Inflammatory macrophage treated with lipopolysaccharide for 4 hours (primary cell): ENCODE measurements at regions not wholly inside any gene's neighbourhood (a gene's known extent, or its start where the extent isn't known, plus 50 kb on each side); places are given as distances from the start of the nearest gene placed in this dataset.
A peak's percentile ranks its signal among the peaks of the same experiment; 100 is the strongest.
"Not testable (repeated sequence)": the region's sequence is repeated elsewhere in the genome, so short reads cannot be mapped to it uniquely, and the experiment has no call there.

Experiments used
- DNase-seq: peaks from one replicate; pipeline ENCODE4 v3.0.0-alpha.2; 2020

DNA sequence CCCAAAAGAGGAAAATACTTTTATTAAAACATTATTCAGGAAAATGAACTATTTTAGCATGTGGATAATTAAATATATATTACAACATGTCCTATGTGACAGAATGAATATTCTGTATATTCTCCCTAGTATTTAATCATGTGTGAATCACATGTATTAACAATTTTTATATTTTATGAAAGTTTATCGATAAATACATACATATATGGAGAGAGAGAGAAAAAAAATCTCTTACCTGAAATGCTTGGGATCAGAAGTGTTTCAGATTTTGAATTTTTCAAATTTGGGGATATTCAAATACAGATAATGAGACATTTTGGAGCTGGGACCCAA, 228.6 kb upstream of the RBBP8 start:
- DNase-seq, result no peak

DNA sequence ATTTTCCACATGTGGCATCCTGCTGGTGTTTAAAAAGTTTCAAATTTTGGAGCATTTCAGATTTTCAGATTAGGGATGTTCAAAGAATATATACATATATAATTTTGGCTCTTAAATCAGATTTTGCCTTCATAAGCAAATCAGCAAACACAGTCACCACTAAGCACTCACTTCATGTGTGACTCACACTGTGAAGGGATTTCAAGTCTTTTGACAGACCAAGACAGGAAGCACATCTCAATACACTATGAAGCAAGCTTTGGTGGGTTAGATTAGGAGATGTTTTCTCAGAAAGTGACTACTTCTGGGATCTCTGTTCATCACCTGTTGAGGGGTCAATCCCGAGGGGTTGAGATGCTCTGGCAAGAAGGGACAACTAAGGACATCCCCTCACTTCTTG, 227.8 kb upstream of the RBBP8 start:
- DNase-seq, result peak; percentile 37

DNA sequence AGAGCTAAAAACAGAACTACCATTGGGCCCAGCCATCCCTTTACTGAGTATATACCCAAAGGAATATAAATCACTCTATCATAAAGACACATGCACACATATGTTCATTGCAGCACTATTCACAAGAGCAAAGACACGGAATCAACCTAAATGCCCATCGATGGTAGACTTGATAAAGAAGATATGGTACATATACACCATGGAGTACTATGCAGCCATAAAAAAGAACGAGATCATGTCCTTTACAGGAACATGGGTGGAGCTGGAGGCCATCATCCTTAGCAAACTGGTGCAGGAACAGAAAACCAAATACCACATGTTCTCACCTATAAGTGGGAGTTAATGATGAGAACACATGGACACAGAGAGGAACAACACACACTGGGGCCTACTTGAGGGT, 227.1 kb upstream of the RBBP8 start:
- DNase-seq, result not testable (repeated sequence)

DNA sequence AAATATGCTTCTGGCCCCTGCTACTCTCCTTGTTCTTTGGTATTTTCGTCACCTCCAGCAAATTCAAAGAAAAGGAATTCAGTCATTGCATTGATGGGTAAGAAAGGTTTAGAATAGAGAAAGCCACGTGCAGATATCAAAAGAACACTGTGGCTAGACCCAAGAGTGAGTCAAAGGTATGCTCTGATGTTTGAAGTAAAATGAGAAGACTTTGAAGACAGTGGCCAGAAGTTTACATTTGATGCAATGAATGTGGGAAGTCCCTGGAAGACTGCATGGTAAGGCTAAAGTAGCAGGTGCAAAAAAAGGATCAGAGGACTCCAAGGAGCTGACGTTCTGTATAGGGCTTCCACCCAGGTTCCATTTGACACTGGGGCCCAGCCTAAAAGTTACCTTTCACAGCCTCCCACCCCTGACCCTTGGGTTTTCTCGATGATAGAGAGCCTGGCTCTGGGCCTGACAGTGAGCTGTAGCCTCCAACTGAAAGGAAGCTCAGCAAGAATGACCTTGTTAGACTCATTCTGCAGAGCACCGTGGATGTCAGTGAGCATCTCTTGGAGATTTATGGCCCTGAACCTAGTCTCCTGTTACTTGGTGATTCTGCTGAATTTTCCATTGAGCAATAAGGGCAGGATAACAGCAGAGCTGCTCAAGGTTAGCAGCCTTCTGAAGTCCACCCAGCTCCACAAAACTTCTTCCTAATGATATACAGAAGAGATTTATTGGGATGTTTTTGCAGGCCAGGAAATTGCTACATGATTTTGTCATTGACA, 223.7 kb upstream of the RBBP8 start:
- DNase-seq, result no peak

DNA sequence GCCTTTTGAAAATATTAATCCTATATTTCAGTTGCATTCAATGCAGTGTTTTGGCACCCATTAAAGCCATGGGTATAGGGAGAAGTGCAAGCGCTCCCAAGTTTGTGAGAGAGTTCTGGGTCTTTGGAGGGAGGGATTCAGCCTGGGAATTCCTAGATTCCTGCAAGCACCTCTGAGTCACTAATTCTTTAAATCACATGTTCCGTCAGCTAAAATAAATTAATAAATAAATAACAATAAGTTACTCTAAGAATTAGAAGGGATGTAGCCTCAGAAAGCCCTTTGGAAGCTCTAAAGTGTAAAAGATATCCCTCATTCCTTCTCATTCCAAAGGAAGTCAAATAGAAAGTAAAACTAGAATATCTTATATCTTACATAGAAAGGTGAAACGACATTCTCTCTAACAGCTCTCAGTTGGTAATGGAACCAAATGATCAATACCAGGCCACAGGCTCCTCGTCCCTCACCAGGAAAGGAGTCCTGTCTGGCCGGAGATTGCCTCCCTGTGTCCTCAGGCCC, 222.4 kb upstream of the RBBP8 start:
- no peak for DNase-seq

DNA sequence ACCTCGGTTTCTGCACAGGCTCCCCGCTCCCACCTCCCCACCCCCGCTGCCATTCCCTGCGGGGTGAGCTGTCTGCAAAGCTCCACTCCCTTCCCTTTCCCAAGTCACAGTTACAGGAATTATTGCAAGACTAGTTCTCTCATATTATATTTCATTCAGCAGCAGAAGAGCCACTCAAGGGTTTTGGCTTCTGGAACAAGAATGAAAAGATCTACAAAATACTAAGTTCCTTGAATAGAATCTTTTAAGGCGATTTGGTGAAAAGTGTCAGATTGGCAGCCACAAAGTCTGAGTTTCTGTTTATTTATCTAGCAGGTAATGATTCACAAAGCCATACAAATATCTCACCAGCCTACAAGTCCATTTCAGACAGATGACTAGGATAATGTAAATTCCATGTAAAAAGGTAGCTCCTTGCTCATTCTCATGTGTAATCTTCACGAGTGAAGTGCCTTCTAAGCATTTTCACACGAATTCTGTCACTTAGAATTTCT, 221.9 kb upstream of the RBBP8 start:
- no peak for DNase-seq

DNA sequence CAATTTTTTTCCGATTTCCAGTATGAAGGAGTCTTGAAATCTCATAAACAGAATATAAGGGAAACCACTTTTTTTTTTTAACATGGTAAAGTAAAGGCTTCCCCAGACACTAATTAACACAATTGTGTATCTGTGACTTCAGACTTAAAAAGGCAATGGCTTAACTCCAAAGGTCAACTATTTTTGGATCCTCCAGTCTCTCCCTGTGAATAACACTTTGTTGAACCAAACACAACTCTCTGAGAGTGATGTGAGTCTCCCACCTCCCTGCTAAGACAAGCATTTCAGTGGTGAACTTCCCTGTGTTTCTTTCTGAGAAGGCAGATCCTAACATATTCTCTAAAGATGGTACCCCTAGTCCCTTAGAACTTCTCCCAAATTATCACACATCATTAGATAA, 219.6 kb upstream of the RBBP8 start:
- DNase-seq, result no peak

DNA sequence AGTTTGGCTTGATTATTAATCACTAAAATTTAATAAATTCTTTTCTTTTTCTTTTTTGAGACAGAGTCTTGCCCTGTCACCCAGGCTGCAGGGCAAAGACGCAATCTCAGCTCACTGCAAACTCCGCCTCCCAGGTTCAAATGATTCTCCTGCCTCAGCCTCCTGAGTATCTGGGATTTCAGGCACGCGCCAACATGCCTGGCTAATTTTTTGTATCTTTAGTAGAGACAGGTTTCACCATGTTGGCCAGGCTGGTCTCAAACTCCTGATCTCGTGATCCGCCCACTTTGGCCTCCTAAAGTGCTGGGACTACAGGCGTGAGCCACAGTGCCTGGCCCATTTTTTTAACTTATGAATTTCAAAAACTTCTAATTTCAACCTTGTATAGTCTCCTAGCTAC, 215.6 kb upstream of the RBBP8 start:
- DNase-seq, result not testable (repeated sequence)

DNA sequence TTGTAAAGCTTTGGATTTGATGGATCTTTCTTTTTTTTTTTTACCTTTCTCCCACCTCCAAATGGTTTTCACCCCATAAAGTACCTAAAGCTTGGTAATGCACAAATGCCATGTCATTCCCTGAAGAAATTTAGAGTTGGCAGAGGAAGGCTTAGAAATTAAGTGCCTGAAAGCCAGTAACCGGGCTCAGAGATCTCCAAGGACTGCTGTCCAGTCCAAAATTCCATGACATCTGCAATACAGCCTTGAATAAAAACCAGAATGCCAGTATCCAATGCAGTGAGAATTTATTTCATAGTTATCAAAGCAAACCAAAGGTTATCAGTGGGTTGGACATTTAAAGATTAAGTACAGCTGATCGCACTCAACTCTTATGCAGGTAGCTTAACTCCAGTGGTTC, 209.9 kb upstream of the RBBP8 start:
- DNase-seq, result no peak

DNA sequence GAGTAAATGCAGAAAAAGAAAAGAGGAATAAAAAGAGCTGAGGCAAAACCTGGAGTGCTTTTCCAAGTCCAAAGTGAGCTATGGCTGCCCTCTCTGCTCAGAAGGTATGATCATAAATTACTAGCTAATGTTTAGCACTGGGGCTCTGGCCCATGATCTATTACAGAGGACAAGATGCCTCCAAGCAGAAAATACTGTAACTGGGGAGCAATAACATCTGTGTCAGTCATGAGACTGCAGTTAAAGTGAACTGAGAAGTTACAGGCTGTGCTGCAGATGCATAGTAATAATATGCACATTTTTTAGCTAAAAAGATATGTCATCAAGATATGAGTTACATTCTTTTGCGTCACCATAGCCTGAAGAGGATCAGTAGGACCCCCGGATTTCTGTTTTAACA, 209.4 kb upstream of the RBBP8 start:
- no peak for DNase-seq

DNA sequence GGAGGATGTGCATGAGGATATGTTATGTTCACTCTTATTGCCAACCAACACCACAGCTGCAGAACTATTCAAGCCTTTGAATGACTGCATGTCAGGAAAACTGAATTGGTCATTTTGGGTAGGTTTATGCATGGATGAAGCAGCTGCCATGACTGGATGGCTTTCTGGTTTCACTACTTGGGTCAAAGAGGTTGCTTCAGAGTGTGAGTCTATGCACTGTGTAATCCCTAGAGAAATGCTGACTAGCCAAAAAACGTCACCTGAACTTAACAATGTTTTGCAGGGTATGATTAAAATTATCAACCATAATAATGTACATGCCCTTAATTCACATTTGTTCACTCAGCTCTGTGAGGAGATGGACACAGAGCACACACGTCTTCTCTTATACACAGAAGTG, 206.7 kb upstream of the RBBP8 start:
- no peak for DNase-seq

DNA sequence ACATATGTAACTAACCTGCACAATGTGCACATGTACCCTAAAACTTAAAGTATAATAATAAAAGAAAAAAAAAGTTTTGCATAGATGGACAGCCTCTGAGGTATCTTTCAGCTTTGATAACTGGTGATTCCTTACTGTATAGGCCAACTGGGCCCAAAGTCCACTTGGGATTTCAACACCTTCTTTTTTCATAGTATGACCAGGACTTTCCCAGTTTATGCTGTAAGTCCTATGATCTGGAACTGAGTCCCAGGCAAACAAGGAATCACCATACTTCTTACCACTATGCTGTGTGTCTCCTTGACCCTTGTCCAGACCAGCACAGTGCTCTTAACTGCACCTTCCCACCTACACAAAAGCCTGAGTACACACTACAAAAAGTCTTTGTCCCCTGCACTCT, 205.1 kb upstream of the RBBP8 start:
- no peak for DNase-seq

DNA sequence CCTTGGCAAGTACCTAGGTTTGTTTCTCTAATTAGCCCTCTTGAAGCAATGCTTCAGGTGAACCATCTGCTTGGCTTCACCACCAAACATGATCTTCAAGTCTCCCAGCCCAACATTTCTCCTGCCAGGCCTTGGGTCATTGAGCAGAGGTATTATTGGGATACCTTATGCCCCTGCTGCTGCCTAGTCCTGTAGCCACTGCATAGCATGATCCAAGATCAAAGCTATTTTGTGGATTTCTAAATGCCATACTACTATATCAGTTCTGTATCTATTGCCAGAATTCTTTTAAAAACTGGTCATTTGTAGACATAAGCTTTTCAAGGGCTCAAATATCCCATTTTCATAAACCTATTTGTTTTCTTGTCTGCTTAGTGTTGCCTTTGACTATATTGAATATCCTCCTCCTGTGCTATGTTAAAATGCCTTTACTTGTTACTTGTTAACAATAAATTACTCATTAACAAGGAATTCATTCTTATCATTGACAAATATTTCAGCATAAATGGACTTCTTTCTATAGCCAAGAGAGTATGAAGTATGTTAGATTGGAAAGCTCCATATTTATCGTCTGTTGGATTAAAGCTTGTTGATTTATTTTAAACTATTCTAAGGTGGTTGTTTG, 204.5 kb upstream of the RBBP8 start:
- no peak for DNase-seq

DNA sequence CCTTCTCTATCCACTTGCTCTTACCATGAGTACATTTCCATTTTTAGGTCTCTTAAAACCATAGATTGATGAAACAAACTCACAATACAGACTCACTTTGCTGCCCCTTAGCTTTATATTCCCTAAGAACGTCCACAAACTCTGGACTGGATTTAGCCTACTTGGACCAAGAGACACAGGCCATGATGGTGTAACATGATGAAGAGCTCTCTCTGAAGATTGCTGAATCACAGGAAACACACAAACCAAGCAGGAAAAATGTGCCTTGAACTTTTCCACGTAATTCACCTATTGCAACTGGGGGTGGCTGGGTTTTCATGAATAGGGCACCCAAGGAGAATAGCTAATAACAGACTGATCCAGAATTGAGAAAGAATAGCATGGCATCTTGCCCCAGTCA, 201.7 kb upstream of the RBBP8 start:
- DNase-seq, result no peak

DNA sequence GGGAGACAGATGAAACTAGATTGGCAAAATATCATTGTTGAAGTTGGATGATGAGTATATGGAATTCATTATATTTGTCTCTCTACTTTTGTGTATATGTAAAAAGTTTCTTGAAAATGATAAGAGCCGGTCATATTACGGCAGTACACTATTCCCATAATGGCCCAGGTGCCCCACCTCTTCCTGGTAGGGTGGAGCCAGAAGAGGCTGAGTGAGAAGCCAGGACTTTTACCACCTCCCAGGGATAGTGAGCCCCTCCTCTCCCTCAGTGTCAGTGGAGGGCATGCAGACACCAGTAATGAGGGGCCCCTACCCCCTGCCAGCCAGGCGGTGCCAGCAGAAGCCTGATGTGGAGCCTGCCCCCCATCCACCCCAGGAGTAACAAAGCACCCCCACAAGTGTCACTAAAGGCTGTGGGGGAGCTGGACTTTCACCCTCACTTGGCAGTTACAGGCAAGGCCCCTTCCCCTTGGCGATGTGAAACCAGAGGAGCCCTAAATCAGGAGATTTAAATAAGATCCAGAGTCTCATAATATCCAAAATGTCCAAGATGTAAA, 198.9 kb upstream of the RBBP8 start:
- no peak for DNase-seq

DNA sequence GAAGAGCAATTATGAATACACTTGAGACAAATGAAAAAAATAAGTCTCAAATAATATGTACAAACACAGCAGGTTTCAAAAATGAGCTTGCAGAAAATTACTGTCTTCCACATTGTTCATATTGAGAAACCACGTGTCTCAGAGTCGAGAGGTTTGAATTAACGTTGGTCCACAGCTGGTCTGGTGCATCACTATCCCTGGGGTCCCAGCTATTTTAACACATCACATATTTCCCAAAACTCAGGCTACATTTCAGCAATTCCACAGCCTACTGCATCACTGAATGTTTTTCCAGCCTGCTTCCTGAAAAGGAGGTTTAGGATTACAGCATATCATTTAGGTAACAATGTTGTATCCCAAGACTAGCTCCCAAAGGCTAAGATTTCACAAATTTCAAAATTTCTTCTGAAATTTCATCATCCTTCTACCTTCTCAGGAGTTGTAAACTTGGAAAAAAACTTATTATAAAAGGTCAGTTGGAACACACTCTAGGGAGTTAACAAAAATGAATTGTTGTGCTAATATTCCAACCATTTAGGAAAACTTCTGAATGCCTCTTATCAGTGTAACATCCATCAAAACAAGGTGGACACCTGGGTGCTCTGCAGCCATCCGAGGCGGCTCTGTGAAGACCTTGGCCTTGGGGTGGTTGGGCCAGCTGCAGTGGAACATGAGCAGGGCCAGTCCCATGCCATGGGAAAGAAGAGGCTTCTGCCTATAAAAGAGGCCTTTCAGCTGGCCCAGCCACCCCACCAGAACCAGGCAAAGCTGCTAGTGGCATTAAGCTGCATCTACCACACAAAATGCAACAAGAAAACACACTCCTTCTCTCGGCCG, 198.1 kb upstream of the RBBP8 start:
- no peak for DNase-seq

DNA sequence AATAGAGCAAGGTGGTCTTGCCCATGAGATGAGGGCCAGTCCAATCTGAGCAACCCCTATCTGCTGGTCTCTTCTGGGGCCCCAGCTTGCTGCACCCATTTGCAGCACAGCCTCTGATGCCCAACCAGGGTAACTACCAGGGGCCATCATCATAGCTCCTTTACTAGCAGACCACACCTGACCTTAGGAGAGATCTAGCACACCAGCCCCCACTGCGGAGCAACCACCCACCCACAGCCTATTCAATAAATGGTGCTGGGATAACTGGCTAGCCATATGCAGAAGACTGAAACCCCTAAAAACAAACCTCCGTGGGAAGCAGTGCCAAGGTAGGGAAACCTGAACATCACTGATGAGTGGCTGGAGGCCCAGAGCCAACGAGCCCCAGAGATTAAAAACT, 196.1 kb upstream of the RBBP8 start:
- no peak for DNase-seq

DNA sequence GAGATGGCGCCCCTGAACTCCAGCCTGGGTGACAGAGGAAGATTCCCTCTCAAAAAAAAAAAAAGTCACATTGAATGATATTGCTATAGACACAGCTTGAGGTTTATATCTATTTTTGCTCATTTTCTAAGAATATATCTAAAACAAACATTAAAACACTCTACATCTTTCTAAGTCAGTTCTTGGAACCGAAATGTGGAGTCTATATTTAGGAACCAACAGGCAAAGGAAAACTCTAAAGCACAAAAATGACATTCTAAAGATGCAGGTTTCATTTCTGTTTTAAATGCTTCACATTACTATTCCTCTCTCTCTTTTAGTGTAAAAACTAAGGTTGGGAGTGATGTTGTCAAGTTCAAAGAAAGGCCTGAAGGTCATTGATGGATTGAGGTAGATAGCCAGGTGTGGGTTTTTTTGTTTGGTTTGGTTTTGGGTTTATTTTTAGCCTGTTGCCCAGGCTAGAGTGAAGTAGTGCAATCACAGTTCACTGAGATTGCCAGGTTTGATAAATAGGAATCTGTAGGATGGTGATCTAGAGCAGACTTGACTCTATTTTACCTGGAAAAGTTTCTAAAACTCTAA, 194.0 kb upstream of the RBBP8 start:
- no peak for DNase-seq

DNA sequence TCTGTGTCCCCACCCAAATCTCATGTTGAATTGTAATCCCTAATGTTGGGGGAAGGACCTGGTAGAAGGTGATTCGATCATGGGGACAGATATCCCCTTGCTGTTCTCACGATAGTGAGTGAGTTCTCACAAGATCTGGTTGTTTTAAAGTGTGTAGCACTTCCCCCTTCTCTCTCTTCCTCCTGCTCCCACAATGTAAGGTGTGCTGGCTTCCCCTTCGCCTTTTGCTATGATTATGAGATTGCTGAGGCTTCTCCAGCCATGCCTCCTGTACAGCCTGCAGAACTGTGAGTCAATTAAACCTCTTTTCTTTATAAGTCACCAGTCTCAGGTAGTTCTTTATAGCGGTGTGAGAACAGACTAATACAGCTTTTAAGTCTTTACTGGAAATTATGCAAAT, 193.3 kb upstream of the RBBP8 start:
- DNase-seq, result no peak

DNA sequence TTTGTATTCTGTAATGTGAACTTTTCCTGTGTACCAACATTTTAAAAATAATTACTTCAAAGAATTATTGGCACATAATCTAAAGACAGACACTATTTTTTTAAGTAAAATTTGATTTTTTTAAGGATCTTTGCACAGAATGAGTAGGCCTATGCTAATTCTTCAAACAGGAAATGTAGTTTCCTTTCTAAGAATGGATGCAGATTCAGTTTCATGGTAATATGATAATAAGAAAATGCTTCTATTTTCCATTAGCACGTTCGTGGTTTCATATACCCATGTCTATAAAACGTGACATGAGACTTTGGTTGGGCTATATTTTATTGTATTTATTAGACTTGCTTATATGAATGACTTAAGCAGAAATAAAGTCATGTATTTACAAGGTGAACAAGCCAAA, 191.8 kb upstream of the RBBP8 start:
- DNase-seq, result no peak

DNA sequence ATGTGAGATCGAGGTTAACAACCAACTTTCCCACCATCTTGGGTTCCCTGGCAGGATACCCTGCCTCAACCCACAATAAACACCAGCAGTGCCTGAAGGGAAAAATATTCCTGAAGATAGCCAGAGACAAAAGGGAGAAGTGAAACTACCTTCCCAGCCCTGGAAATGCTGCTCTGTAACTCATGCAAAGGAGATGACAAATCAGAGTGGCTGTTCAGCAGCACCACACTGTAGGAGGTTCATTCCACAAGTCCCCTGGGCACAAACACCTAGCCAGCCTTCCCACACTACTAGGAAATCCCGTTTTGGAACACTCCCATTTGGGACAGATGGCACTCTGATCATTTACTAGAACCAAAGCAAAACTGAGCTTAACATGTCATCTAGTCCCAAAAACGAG, 190.7 kb upstream of the RBBP8 start:
- no peak for DNase-seq

DNA sequence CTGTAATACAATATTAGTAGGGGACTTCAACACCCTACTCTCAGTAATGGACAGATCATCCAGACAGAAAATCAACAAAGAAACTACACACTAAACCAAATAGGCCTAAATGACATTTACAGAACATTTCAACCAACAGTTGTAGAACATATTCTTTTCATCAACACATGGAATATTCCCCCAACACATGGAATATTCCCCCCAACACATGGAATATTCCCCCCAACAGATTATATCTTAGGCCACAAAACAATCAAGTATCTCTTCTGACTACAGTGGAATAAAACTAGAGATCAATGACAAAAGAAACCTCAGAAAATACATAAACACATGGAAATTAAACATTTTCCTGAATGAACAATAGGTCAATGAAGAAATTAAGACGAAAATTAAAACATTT, 187.2 kb upstream of the RBBP8 start:
- DNase-seq, result no peak

DNA sequence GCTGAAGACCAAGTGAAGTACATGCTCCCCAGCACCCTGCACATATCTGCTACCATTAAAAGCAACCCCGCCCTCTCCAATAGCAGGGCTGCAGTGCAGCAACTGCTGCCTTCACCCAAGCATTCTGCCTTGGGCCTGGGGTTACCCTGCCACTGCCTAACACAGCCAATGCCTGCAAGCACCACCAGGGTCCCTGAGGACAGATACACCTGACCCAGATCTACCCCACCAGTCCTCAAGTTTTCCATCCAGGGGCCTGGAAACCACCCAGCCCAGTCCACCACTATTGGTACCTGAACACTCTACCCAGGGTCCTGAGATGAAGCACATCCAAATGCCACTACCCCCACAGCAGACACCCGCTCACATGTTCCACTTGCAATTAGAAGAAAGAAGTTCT, 181.1 kb upstream of the RBBP8 start:
- no peak for DNase-seq
